HG03565 (cell line): ENCODE measurements at regions not wholly inside any gene's neighbourhood (a gene's known extent, or its start where the extent isn't known, plus 50 kb on each side); places are given as distances from the start of the nearest gene placed in this dataset.

Experiments used
- ATAC-seq: cut with Tn5 transposase; IDR thresholded peaks from one replicate; pipeline ENCODE4 v1.9.1; 2021; ENCODE audit warnings: mild to moderate bottlenecking, moderate library complexity; ENCODE audit not compliant: unreplicated experiment

DNA sequence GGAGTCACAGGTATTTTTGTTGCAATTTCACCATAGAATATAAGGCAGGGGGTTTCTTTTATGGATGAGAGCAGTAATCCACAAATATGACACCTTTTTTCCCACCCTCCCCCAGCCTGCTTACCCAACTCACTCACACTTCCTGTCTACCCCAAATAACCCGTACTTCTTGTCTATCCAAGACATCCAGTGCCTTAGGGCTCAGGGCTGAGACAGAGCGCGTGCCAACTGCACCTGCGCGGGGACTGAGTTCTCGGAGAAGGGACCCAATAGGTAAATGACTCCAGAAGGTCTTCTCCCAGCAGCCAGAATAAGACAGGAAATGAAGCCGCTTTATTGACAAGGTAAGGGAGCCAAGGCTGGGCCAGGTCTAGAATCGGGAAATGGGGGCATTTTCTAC lies 369.1 kb downstream of the SIPA1L2 start:
- no peak for ATAC-seq

DNA sequence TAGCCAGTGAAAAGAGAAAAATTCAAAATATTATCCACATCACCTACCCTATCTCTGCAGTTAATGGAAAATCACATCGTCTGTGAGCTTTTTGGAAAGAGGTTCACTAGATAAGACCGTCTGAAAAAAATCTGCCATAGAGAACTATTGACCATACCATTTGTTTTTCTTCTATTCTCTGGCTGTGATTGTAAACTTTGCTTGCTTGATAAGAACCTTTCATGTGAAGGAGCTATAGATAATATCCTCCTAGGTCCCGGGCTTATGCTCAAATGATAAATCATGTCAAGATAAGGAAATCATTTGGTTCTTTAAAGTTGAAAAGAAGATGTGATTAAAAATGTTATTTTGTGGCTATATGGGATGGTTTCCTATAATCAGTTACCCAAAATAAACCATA lies 369.9 kb downstream of the SIPA1L2 start:
- no peak for ATAC-seq

DNA sequence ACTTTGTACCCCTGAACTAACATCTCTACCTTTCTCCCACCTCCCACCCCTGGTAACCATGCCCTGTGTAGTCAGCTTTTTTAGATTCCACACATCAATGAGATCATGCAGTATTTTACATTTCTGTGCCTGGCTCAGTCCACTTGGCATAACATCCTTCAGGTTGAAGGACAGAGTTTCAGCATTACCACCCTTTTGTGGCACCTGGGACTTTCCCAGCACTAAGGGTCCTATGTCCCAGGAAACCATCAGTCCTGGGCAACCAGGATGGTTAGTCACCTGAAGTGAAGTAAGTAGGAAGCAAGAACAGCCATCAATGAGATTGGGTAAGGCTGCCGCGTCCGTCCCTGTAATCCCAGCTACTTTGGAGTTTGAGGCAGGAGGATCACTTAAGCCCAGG lies 370.6 kb downstream of the SIPA1L2 start:
- ATAC-seq, result no peak

DNA sequence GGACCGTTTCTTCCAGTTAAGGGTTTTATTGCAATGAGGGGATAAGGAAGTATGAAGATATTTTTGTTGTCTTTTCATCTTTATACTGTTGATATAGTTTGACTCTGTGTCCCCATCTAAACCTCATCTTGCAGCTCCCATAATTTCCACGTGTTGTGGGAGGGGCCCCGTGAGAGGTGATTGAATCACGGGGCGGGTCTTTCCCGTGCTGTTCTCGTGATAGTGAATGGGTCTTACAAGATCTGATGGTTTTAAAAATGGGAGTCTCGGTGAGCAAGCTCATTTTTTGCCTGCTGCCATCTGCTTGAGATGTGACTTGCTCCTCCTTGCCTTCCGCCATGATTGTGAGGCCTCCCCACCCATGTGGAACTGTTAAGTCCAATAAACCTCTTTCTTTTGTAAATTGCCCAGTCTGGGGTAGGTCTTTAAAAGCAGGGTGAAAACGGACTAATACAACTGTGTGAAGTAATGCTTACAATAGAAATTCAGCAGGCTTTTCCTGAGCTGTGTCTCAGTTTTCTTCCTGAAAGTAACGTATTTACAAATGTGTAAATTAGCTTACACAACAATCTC lies 377.3 kb downstream of the SIPA1L2 start:
- ATAC-seq, result no peak

DNA sequence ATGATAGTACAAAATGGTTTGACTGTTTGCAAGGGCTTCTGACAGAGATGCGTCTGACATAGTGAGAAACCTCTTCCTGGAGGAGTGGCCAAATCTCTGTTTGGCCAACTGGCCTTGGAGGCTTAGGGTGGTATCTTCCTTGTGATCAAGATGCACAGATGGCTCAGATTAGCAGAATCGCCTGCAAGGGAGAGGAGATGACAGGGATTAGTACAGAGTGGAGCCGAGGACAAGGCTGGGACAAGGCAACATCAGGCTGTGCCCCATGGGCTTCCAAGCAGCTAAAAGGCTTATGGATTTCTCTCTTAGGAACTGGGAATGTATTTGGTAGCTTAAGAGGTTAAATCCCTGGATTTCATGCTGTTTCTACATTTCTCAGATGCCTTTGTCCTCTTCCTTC lies 379.1 kb downstream of the SIPA1L2 start:
- no peak for ATAC-seq

DNA sequence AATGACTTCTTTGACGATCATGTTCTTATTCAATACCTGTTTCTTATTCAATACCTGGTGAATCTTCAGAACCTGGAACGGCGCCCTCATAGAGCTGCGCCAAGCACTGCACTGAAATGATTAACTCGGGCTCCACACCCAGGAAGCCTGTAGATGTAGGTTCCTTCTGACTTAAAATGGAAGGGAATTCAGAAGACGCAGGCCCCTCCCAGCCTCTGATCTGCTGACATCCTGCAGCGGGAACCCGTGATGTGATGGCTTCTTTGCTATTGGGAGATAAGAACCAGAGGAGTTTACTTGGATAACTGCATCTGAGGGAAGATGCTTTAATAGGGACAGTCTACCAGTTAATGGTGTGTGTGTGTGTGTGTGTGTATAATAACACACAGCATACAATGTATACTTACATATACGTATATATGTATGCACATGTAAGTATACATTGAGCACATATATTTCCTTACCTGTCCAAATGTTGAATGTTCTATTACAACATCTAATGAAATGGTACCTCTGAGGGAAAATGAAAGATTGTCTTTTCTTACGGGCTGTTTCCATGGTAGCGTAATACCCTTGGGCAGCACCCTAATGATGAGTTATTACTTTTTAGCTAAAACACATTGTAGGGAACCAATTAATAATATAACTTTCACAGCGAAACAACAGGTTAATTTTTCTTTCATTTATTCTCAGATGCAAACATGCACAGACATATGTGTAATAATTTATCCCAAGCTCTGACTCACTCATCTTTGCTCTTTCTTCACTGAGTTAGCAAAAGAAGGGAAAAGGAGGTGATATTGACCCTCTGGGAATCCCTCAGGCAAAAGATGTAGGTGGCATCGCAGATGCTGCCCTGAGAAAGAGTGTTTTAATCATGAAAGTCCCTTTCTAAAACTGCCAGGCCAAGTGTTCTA lies 379.8 kb downstream of the SIPA1L2 start:
- no peak for ATAC-seq

DNA sequence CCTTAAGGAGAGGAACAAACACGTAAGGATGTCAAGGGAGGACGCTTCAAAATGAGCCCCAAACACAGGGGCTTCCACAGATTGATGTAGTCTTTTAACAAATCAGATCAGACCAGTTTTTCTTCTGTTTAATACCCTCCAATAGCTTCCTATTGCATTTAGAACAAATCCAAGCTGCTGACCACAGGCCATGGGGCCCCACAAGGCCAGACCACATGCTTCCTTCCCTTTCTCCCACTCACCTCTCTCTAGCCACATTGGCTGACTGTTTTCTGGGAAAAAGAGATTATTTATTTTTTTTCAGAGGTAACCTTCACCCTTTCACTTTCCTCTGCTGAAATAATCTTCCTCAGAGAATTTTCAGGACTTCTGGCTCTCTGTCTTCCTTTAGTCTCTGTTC lies 380.6 kb downstream of the SIPA1L2 start:
- no peak for ATAC-seq

DNA sequence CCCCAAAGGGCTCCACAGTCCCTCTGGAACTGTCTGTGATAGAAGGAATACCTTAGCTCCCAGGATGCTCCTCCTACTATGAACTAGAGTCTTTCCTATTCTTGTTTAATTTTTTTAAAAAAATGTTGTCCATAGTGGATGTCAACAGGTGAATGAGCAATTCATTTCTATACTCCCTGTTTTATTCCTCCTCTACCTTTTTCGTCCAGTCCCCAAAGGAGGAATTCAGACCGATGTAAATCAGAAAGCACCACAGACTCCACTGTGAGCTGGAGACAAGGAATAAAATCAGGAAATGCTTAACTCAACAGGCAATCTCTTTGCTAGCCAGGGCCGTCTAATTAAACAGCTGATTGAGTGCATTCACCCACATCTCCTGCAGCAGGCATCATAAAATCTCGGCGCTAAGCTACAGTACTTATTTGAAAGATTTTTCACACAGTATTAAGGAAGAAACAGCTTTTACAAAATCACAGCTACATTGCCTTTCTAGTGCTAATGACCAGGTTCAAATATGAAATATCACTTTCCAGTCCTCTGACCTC lies 381.6 kb downstream of the SIPA1L2 start:
- no peak for ATAC-seq

DNA sequence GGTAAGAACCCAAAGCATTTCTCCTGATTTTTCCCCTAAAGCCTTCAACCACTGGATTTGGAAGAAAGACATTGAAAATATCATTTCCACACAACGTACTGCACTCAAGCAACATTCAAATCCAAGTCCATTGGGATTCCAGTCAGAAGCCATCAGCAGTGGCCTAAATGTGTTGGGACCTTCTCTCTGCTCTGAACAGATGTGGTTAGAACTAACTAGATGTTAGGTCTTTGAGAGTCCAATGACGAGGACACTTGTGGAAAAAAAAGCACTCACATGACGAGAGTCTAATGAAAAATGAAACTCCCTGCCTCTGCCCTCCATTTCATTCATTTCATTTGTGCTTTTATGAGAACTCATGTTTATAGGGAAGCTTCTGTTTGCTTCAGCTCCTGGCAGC lies 382.3 kb downstream of the SIPA1L2 start:
- ATAC-seq, result no peak

DNA sequence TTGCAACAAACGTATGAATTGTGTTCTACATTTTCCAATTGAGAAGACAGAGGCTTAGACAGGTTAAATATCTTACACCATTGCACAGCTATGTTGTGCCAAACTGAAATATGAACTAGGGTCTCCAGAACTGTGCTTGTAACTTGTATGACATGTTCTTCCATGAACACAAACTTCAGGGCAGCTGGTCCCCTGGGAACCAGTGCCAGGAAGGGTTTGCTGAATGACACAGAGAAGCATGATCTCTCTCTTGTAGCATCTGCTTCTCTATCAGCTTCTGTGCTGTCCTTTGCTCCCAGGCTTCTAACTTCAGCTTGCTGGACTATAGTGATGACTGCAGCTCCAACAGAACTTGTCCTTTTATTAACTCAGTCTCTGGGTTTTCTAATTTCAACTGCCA lies 385.5 kb downstream of the SIPA1L2 start:
- ATAC-seq, result no peak

DNA sequence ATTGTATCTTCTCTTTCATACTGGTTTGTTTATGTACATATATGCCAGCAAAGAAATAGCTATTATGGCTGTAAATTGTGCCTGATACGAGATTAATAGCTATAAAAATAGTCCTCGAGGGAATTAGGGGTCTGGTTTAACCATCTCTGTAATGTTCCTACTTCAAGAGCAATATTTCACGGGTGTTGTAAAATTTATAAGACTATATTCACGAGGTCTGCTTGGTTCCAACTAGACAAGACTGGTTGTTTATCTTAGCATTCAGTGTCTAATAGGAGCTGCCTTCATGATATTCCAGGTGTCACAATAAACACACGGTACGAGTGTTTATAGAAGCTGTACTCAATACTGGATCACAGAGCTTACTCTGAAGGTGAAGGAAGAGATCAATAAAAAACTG lies 389.9 kb downstream of the SIPA1L2 start:
- no peak for ATAC-seq

DNA sequence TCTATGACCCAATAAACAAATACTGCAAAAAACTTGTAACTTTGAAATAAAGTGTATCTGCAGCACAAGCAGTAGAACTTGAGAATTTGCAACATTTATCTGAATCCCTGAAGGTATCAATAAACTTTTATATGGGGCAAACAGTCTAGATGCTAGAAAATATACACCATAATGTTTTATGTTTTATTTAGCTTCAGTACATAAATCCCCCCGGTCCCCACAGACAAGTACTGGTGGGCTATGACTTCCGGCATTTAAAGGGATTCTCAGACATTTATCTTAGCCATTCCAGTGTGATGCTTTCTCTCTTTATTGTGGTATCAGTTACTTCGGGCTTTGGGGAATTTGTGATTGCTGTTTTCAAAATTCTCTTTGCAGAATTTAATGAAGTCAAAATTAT lies 390.4 kb downstream of the SIPA1L2 start:
- ATAC-seq, result no peak

DNA sequence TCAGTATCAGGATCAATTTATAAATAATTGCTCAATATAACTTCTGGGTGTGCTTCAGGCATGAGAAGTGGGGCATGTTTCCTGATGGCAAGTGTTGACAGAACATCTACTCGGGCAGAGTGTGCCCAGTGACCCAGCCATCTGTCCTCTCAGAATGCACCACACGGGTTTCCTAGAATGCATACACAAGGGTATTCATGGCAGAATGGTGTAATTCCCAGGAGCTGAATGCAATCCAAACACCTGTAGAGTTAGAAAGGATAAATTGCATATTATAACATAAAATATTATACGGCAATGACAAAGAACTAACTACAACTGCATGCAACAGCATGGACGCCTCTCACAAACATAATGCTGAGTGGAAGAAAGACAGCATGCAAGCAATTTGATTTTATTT lies 391.9 kb downstream of the SIPA1L2 start:
- ATAC-seq, result no peak

DNA sequence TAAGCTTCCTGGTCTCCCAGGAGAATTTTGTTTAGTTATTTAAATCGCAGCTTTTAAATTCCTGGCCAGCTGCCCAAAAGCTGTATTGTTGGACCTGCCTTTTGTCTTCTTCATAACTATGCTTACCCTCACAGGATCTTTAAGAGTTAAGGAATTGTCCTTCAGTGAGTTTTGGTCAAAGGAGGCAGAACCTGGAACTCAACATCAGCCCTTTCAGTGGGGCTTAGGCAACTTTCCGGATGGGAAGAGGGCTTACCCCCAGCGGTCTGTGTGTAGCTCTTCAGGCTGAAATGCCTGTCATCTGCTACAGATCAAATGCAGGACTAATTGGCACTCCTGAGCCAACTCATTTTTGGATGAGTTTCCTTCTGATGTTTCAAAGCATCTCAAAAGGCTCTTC lies 402.6 kb downstream of the SIPA1L2 start:
- no peak for ATAC-seq

DNA sequence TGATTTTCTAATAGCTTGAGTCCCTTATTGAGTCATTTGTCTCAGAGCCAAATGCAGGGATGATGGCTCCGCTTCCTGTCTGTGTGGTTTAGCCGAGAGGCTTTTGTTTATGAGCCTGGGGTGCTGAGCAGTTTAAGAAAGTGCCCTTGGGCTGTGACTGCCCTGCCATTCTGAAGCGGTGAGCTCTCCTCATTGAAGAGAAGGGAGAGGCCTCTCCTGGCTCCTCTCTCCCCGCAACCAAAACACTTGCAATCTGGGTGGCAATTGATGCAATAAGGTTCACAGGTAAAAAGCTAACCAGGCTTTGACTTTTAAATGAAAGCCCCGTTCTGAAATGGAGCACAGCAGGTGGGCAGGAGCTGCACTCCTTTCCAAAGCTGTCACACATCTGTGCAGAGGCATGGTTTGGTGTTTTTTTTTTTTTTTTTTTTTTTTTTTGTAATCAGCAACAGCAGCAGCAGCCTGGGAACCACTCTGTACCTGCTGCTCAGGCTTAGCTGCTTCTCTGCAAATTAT lies 403.7 kb downstream of the SIPA1L2 start:
- ATAC-seq, result no peak

DNA sequence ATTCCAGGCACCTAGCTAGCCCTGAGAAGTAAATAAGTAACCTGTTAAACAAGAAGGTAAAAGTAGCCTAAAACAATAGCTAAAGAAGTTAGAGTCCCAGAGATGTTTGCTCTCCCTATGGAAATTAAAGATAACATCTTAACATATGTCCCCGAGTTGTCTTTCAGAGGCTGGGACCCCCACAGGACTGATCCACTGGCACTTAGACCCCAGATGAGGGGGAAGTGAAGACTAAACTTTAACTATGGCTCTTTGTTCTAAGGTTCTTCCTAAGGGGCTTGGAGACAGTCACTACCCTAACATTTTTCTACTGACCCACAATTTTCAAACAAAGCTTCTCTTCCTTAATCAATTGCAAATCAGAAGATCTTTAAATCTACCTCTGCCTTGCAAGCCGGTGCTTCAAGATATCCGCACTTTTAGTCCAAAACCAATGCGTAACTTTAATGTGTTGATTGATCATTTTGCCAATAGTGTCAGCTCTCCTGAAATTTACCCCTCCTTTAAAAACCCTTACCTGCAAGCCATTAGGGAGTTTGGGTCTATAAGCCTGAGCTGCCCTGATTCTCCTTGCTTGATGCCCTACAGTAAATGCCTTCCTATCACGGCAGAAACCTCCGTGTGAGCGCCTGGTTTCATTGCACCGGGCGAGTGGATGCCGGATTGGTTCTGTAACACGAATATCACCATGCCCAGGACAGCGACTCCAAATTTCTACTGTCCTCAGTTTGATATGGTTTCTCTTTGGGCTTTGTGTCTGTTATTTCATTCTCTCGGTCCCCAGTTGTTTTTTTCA lies 404.4 kb downstream of the SIPA1L2 start:
- no peak for ATAC-seq

DNA sequence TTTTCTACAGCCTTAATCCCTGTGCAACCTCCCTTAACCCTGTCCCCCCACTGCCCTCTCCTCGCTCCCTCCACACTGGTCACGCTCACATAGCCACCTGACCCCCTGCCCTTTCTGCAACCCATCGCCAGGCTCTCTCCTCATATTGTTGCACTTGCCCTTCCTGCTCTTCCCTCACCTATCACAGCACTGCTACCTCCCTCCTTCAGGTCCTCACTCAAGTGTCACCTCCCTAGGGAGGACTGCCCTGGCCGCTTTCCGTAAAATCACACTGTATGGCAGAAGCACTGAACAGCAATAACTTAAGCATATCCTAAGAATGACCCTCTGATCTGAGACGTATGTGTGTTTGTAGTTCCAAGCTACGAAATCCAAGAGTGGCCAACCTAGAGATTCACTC lies 406.0 kb downstream of the SIPA1L2 start:
- no peak for ATAC-seq

DNA sequence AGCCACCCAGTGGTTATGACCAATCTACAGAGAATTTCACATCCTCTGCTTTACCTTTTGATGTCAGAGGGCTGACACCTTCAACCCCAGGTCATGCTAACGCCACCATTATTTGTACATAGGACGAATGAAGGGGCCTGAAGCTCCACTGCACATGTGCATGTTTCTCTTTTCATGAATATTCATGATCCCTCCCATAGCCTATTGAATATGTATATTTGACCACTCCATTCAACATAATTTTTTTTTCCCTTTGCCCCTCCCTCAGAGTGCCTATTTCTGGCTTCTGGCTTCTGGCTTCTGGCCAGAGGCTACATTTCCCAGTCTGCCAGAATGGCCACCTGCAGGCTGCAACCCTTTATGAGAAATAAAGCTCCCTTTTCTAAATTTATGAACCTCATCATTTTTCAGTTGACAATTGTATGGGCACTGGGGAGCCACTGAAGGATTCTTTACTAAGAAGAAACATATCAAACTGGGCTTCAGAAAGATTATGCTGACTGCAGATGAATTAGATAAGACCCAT lies 406.7 kb downstream of the SIPA1L2 start:
- ATAC-seq, result no peak

DNA sequence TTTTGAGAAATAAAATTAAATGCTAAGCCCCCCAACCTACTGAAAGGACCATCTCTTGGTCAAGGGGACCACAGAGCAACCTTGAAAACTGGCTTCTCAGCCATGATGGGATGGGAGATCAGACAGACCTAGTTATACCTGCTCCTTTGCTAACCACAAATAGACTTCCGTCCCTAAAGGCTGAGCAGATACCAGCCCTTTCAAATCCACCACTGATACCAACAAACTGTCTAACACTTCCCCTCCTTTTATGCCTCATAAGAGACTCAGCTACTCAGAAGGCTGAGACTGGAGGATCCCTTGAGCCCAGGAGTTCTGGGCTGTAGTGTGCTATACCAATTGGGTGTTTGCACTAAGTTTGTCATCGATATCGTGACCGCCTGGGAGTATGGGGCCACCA lies 407.3 kb downstream of the SIPA1L2 start:
- no peak for ATAC-seq

DNA sequence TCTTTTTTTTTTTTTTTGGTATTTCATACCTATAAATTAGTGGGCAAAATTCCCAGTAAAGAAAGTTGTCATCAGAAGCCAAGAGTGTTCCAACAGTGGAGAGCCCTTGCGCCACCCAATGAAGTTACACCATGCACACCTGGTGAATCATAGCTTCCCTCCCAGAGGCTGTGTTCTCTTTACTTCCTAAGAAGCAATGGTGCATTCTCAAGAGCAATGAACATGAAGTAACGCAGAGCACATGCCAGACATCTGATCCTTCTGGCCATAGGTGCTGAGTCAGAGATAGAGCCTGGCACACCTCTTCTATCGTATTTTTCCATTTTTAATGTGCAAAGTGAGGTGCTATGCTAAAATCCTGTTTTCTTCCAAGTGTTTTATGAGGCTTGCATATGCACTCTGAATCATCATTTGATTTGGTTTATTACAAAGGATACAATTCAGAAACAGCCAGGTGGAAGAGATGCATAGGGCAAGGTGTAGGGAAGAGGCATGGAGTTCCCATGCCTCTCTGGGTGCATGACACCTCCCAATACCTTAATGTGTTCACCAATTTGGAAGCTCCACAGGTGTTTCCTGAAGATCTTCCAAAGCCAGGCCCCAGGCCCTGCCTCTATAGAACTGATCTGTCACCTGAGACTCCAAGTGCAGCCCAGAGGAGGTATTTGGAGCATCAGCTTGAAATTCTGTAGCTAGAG lies 408.0 kb downstream of the SIPA1L2 start:
- ATAC-seq, result no peak
